Natural killer cell (primary cell): ENCODE measurements at regions not wholly inside any gene's neighbourhood (a gene's known extent, or its start where the extent isn't known, plus 50 kb on each side); places are given as distances from the start of the nearest gene placed in this dataset.

ENCODE experiments used
- ATAC-seq, 3 donors: fragments of 150-1000 bp in 2 of 3; fragments of 200-7000 bp in 1 of 3; cut with Tn5 transposase; 1 replicate in 1 of 3; 2 replicates in 2 of 3; pipeline ENCODE4 v1.10.0; 2021; ENCODE audit warnings: mild to moderate bottlenecking in 2 of 3, moderate library complexity in 2 of 3
- DNase-seq, 2 donors: peaks; one replicate each; pipeline versions ENCODE4 v3.0.0 to v3.0.0-alpha.2; 2013 to 2021; ENCODE audit warnings: mixed read lengths in 1 of 2
- H3K27ac ChIP-seq: one replicate; pipeline ENCODE4 v1.5.1; 2013; ENCODE audit warnings: mild to moderate bottlenecking, low read length
- H3K27me3 ChIP-seq: one replicate; pipeline ENCODE4 v1.6.1; 2013; ENCODE audit warnings: low read length; ENCODE audit not compliant: control insufficient read depth, insufficient read depth
- H3K36me3 ChIP-seq: one replicate; pipeline ENCODE4 v1.6.1; 2013; ENCODE audit warnings: low read length; ENCODE audit not compliant: control insufficient read depth, insufficient read depth
- H3K4me1 ChIP-seq: one replicate; pipeline ENCODE4 v1.6.1; 2013; ENCODE audit warnings: low read length; ENCODE audit not compliant: control insufficient read depth, insufficient read depth
- H3K4me3 ChIP-seq: one replicate; pipeline ENCODE4 v1.5.1; 2013; ENCODE audit warnings: low read length
- H3K9me3 ChIP-seq: one replicate; pipeline ENCODE4 v1.6.1; 2013; ENCODE audit warnings: low read length; ENCODE audit not compliant: control insufficient read depth, insufficient read depth
- H3K27ac Mint-ChIP-seq, 2 donors: one replicate each; pipeline ENCODE4 v1.8.0; 2022; ENCODE audit warnings: mild to moderate bottlenecking in 2 of 2, mixed read lengths in 2 of 2, moderate library complexity in 1 of 2
- H3K27me3 Mint-ChIP-seq, 2 donors: one replicate each; pipeline ENCODE4 v1.8.0; 2022; ENCODE audit warnings: low read depth in 2 of 2, mixed read lengths in 2 of 2
- H3K36me3 Mint-ChIP-seq: one replicate; pipeline ENCODE4 v1.8.0; 2022; ENCODE audit warnings: mixed read lengths
- H3K4me1 Mint-ChIP-seq, 2 donors: one replicate each; pipeline ENCODE4 v1.8.0; 2022; ENCODE audit warnings: mixed read lengths in 2 of 2
- H3K4me3 Mint-ChIP-seq: one replicate; pipeline ENCODE4 v1.8.0; 2022; ENCODE audit warnings: mild to moderate bottlenecking, moderate library complexity, mixed read lengths
- H3K9me3 Mint-ChIP-seq, 2 donors: one replicate each; pipeline ENCODE4 v1.8.0; 2022; ENCODE audit warnings: mixed read lengths in 2 of 2
- WGBS: methylation state at CpG from one replicate; pipeline ENCODE4 v1.1.7; 2013; ENCODE audit warnings: missing lambda C conversion rate; ENCODE audit not compliant: insufficient coverage; 5-methylcytosine and 5-hydroxymethylcytosine counted together
- intact Hi-C: fragments of 100-400 bp; cut with micrococcal nuclease; formaldehyde crosslinking; loops from one replicate; pipeline ENCODE4 v1.14.2; 2022
- TF ChIP-seq, protein P1 (sequence below): fragments of 200-600 bp; IDR thresholded peaks from one replicate; pipeline ENCODE4 v1.8.0; 2022; ENCODE audit warnings: antibody characterized with exemption

DNA sequence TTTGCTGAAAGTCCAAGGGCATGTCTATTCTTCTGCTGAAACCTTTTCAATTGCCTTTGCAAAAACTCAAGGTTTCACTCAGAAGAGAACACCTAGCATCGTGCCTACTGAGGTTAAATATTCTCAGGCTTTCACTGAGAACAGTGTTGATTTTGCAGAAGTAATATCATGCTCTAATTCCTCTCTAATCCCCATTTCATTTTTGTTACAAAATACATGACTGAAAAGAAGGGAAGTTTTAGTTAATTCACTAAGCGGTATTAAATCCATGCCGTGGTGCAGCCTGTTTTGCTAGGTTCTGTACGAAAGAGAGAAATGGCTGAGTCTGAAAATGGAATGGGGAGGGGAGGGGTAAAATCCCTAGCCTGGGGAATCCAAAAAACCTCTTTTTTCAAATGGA is 163.2 kb upstream of the CAMK1G start:
- no peak overlapping the region for H3K4me3 Mint-ChIP-seq
- WGBS, result 67% methylated on average over 4 of the region's 4 CpGs
- Histone ChIP-seq H3K9me3 (no peaks in the 10 kb centered on the region), H3K36me3 (no peaks in the 10 kb centered on the region), H3K27me3 (no peaks in the 10 kb centered on the region), H3K27ac (no peak overlapping the region), H3K4me3 (no peak overlapping the region), H3K4me1 (no peaks in the 10 kb centered on the region)
- intact Hi-C loops, result no loop called here
- ATAC-seq (no peak), DNase-seq (no peak)
- H3K9me3 Mint-ChIP-seq, result no peaks in the 10 kb centered on the region
- no peak overlapping the region for H3K27ac Mint-ChIP-seq
- H3K4me1 Mint-ChIP-seq, result no peaks in the 10 kb centered on the region
- H3K36me3 Mint-ChIP-seq, result no peaks in the 10 kb centered on the region
- peaks cover 9 to 19% of the 10 kb centered on the region in 2 donors for H3K27me3 Mint-ChIP-seq
- TF ChIP-seq, protein P1, sequence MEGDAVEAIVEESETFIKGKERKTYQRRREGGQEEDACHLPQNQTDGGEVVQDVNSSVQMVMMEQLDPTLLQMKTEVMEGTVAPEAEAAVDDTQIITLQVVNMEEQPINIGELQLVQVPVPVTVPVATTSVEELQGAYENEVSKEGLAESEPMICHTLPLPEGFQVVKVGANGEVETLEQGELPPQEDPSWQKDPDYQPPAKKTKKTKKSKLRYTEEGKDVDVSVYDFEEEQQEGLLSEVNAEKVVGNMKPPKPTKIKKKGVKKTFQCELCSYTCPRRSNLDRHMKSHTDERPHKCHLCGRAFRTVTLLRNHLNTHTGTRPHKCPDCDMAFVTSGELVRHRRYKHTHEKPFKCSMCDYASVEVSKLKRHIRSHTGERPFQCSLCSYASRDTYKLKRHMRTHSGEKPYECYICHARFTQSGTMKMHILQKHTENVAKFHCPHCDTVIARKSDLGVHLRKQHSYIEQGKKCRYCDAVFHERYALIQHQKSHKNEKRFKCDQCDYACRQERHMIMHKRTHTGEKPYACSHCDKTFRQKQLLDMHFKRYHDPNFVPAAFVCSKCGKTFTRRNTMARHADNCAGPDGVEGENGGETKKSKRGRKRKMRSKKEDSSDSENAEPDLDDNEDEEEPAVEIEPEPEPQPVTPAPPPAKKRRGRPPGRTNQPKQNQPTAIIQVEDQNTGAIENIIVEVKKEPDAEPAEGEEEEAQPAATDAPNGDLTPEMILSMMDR, result no peak

DNA sequence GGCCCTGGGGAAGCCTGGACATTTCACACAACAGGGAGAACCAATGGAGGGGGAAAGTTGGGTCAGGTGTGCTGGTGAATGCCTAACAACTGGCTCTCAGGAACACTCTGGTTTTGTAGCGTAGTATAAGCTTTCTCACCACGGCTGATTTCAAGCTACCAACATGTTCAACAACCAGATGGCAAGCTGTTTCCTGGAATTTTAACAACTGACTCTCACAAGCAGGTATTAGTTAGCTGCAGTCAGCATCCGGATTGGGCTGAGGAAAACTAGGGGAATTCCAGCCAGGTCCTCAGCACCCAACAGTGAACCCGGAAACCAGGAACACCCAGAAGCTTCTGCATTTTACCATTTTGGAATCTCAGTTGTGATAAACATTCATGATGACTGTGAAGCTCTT is 162.3 kb upstream of the CAMK1G start:
- no peak for ATAC-seq
- no peaks in the 10 kb centered on the region for H3K9me3 Mint-ChIP-seq

DNA sequence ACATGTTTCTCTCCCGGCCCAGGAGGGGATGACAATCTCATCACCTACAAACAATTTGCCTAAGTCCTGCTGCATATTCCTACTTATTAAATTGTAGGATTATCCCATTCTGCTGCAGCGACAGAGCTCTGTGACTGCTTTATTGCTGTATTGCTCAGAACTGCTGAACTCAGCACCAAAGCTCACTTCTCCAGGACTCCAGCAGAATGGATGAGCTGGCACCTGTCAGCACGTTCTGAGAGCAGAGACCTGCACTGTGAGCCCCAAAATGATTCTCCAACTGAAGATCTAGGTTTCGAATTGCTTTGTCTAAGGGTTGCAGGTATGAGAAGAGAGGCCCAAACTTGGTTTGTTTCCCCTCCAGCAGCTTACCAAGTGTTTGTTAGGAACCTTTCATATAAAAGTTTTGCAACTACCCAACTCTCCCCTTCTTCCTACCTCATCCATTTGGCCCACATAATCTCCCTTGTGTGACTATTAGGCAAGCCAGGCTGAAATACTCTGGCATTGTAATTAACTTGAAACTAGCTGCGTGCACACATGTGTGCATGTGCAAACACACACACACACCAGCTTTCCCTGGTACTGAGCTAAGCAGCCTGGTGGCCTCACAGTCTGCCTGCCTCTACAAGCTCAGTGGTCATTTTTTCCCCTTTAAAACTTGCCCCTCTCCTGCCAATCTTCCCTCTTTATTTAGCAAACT is 161.4 kb upstream of the CAMK1G start:
- ATAC-seq, result no peak
- Mint-ChIP-seq H3K4me1 (peaks cover 6 to 7% of the 10 kb centered on the region in 2 donors), H3K9me3 (no peaks in the 10 kb centered on the region), H3K36me3 (no peaks in the 10 kb centered on the region), H3K27ac (no peak overlapping the region), H3K4me3 (no peak overlapping the region), H3K27me3 (peaks cover 9 to 25% of the 10 kb centered on the region in 2 donors)
- no peak overlapping the region for H3K27ac ChIP-seq
- 83% methylated on average over 5 of the region's 5 CpGs for WGBS
- TF ChIP-seq, protein P1, result no peak
- H3K36me3 ChIP-seq, result no peaks in the 10 kb centered on the region
- H3K27me3 ChIP-seq, result no peaks in the 10 kb centered on the region
- H3K9me3 ChIP-seq, result no peaks in the 10 kb centered on the region
- no peaks in the 10 kb centered on the region for H3K4me1 ChIP-seq
- no peak overlapping the region for H3K4me3 ChIP-seq
- no peak for DNase-seq
- intact Hi-C loops, result no loop called here

More for the DNA sequence above, 162.3 kb upstream of the CAMK1G start:
- Histone ChIP-seq H3K9me3 (no peaks in the 10 kb centered on the region), H3K27ac (no peak overlapping the region), H3K4me3 (no peak overlapping the region), H3K4me1 (no peaks in the 10 kb centered on the region), H3K27me3 (no peaks in the 10 kb centered on the region), H3K36me3 (no peaks in the 10 kb centered on the region)
- no peak overlapping the region for H3K4me3 Mint-ChIP-seq
- peaks cover 9 to 19% of the 10 kb centered on the region in 2 donors for H3K27me3 Mint-ChIP-seq
- intact Hi-C loops, result no loop called here
- H3K27ac Mint-ChIP-seq, result no peak overlapping the region
- H3K36me3 Mint-ChIP-seq, result no peaks in the 10 kb centered on the region
- no peak for DNase-seq
- H3K4me1 Mint-ChIP-seq, result peaks cover 6 to 7% of the 10 kb centered on the region in 2 donors
- TF ChIP-seq, protein P1, result no peak
- WGBS, result 82% methylated on average over 4 of the region's 4 CpGs

DNA sequence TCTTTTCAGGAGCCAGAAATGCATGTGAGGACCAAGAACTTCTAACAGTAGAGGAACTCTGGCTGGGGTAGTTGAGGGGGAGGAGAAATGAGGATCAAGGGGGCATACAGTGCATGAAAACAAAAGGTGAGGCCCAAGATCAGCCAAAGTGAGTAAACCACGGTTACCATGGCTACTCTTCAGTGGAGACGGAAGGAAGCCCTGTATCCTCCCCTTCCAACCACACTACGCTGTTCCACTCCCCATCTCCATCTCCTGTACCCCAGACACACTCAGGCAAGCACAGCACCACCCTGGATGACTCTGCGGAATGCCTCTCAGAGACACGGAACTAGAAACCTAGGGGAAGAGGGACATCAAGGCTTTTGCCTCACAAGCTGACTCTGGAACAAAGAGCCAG is 157.6 kb upstream of the CAMK1G start:
- H3K27ac ChIP-seq, result no peak overlapping the region
- H3K4me1 ChIP-seq, result no peaks in the 10 kb centered on the region
- DNase-seq, result no peak
- Mint-ChIP-seq H3K36me3 (no peaks in the 10 kb centered on the region), H3K4me3 (no peak overlapping the region), H3K9me3 (no peaks in the 10 kb centered on the region), H3K4me1 (peaks cover 6 to 7% of the 10 kb centered on the region in 2 donors), H3K27me3 (peaks cover 6 to 29% of the 10 kb centered on the region in 2 donors), H3K27ac (no peak overlapping the region)
- ATAC-seq, result no peak
- no peaks in the 10 kb centered on the region for H3K9me3 ChIP-seq
- no peak overlapping the region for H3K4me3 ChIP-seq
- H3K36me3 ChIP-seq, result no peaks in the 10 kb centered on the region
- TF ChIP-seq, protein P1, result no peak
- WGBS, result 10% methylated on average over 5 of the region's 5 CpGs
- no peaks in the 10 kb centered on the region for H3K27me3 ChIP-seq
- intact Hi-C loops, result no loop called here
